Erythroblast (primary cell): ENCODE measurements at regions not wholly inside any gene's neighbourhood (a gene's known extent, or its start where the extent isn't known, plus 50 kb on each side); places are given as distances from the start of the nearest gene placed in this dataset.

Source experiments
- GATA1 ChIP-seq: IDR thresholded peaks from 2 replicates; pipeline ENCODE4 v1.6.1; 2011; ENCODE audit warnings: low read depth, mild to moderate bottlenecking, control low read depth, low read length, moderate library complexity
- POLR2A ChIP-seq: IDR thresholded peaks from 2 replicates; pipeline ENCODE4 v1.6.1; 2011; ENCODE audit warnings: mild to moderate bottlenecking, low read length

GRCh38 chrX:122154019-122154418 lies 1030.1 kb upstream of the GRIA3 start:
- no peak for TF ChIP-seq POLR2A
- no peak for TF ChIP-seq GATA1
